22Rv1 (cell line): ENCODE measurements at regions not wholly inside any gene's neighbourhood (a gene's known extent, or its start where the extent isn't known, plus 50 kb on each side); places are given as distances from the start of the nearest gene placed in this dataset.

Source experiments
- H3K27ac ChIP-seq: fragments of 450-650 bp; 2 replicates; pipeline ENCODE4 v1.5.1; 2017
- CTCF ChIP-seq: fragments of 450-650 bp; IDR thresholded peaks from 2 replicates; pipeline ENCODE4 v1.5.1; 2017; ENCODE audit warnings: mild to moderate bottlenecking
- ZFX ChIP-seq: fragments of 450-650 bp; IDR thresholded peaks from 2 replicates; pipeline ENCODE4 v1.6.1; 2017; ENCODE audit warnings: antibody characterized with exemption, borderline replicate concordance

DNA sequence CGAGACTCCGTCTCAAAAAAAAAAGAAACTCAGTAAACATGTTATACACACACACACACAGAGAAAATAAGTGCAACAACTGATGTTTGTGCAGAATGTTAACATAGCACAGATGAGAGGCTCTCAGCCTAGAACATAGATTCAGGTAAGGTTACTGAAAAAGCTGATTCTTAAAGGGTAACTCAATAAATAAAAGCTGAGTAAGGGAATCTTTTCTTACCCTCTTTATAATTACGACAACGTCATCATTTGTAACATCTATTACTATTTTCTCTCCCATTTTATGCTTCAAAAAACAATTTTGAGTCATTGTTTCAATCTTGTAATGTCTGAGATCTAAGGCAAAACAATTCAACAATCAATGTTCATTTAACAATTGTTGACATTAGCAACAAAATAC, 644.8 kb downstream of the RFPL4B start:
- TF ChIP-seq CTCF = no peak
- TF ChIP-seq ZFX = no peak
- H3K27ac ChIP-seq = no peak overlapping the region

DNA sequence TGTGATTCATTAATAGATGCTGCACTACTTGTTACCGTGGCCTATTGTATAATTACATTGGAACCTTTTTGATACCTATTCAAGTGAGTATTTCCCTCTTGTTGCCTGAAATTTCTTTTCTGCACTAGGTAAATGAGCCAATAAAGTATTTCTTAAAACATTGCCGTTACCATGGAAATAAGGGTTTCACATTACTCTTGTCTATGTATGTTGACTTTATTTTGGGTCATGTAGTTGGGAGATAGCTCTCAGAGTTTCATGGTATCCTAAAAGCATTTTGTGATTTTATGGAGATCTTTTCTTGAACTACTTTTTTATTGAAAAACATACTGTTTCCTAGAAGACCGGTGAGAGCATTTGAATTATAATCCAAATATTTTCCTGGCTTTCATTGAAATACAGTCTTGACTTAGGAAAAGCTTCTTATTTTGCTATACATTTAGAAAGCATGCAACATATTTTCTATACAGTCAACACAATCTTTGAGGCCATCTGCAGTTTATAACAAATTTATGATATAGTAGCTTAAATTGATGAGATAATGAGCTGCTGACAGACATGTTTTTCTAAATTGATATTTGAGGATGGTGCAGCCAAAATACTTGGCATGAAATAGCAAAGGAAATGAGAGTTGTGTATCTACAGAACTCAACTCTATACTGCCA, 650.4 kb downstream of the RFPL4B start:
- TF ChIP-seq CTCF (no peak), ZFX (no peak)

DNA sequence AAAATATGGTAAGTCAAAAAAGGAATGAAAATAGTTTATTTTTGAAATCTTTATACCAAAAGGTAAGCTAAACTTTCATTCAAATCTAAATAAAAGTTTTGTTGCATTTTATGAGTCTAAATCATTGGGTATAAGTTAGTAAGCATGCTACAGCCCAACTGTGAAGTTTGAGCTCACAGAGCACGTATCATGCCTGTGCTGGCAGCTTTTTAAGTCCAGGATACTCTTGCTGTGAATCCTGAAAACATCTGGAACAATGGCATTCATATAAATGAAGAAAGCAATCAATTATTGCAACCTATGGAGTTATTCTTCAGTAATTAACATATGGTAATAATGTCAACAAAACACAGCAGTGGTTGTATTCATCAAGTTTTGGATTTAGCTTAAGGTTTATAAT, 656.9 kb downstream of the RFPL4B start:
- H3K27ac ChIP-seq = no peak overlapping the region
- TF ChIP-seq CTCF (no peak), ZFX (no peak)

More for the DNA sequence above, 650.4 kb downstream of the RFPL4B start:
- H3K27ac ChIP-seq = no peak overlapping the region

DNA sequence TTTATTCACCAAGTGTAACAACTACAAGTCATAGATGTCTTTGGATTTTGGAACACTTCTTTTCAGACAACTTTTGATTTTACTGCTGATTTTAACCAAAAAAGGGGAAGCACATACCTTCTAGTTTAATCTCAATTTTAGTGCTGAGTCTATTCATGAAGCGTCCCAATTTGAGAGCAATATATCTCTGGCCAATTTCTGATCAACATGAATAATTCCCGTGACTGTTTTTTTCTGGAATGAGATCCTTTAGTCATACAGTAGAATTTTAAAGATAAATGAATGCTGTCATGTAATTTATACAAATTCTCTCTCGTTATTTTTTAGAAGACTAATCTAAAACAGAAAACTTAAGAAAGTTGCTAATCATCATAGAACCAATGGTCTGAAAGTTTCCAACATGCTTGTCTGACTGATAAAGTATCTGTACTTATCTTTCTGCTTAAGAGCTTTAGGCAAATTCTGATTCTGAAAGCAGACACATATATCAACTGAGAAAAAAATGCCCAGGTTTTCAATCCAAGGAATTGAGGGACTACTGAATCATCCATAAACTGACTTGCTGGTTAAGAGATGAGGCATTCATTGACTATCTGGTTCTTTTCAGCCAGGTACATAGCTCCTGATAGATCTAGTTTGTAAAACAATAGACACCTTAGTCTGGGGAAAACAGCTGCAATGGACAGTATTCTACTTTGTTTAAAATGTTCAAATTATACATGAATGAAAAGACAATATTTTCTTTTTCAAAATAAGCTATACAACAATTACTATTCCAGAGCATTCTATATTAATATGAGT, 657.5 kb downstream of the RFPL4B start:
- no peak overlapping the region for H3K27ac ChIP-seq
- TF ChIP-seq CTCF = no peak
- no peak for TF ChIP-seq ZFX

- TF ChIP-seq ZFX (no peak), CTCF (no peak)
- H3K27ac ChIP-seq = no peak overlapping the region
These were observed 659.4 kb downstream of the RFPL4B start for GRCh38 chr6:113006494-113006893.

- TF ChIP-seq CTCF = no peak
- no peak for TF ChIP-seq ZFX
- no peak overlapping the region for H3K27ac ChIP-seq
These were observed 662.6 kb downstream of the RFPL4B start for GRCh38 chr6:113009682-113010081.
